ENCODE measurements at regions not wholly inside any gene's neighbourhood (a gene's known extent, or its start where the extent isn't known, plus 50 kb on each side); places are given as distances from the start of the nearest gene placed in this dataset.

DNA sequence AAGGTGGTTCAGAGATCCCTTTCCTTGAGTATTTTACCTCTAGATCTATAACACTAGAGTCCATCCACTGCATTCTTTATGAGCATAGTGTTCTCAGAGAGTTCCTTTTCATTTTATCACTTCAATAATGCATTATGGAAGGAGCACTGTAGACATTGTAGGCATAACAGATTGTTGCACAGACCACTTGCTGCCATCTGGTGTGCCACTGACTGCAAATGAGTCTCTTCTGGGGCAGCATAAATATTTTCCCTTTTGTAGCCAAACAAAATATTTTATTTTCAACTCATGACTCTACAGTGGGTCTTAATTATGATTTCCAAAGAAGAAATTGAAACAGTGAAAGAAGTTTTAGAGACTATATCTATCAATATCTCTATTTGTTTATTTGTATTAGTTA lies 290.4 kb downstream of the OLFM3 start:
- DNase-seq (ENCODE audit: low read depth in 2 of 2): no peak

DNA sequence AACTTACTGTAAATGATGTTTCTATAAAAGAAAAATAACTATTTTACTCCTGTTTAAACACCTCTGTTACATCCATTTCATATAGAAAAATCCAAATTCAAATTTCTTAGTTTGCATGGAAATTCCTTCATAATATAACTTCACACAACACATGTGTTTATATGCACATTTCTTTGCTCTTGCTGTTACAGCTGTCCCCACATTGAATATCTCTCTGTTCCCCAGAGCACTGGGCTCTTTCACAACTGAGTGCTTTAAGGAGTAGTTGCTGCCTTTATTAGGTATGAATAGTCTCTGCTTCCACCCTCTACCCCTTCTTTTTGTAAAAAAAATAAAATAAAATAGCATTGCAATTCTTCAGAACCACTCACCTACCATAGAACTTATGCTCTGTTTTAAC lies 287.0 kb downstream of the OLFM3 start:
- DNase-seq (ENCODE audit: low read depth in 2 of 2): no peak

DNA sequence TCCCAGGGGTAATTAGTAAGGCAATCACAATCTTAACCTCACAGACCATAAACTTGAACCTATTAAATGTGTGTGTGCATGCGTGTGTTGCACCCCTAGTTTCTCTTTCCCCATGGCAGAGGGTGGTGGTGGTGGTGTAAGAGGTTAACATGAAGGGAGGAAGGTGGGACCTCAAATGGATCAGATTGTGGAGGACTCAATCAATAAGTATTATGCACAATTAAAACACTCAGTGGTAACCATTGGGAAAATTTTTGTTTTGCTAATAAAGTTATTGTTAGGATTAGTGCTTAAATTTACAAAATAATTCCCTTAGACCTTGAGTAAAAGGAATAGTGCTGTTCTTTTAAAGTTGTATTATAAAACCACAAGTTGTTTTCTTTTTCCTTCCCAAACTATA lies 283.0 kb downstream of the OLFM3 start:
- DNase-seq (ENCODE audit: low read depth in 2 of 2): no peak

DNA sequence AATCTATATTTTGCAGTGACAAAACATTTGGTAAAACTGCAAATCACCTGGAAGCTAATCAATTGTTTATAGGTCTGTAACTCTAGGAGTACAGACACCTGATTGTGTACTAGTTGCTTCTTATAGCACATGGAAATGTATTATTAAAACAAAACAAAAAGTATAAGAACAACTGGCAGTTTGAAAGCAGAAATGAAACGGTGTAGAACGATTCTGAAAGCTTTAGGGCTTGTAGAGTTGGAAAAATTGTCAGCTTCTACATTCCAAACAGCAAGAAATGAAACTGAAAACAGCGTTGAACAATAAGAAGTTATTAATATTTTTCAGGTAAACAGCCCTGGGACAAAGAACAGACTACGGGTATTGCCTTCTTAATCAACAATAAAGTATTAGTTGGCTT lies 273.3 kb downstream of the OLFM3 start:
- DNase-seq (ENCODE audit: low read depth in 2 of 2): no peak

DNA sequence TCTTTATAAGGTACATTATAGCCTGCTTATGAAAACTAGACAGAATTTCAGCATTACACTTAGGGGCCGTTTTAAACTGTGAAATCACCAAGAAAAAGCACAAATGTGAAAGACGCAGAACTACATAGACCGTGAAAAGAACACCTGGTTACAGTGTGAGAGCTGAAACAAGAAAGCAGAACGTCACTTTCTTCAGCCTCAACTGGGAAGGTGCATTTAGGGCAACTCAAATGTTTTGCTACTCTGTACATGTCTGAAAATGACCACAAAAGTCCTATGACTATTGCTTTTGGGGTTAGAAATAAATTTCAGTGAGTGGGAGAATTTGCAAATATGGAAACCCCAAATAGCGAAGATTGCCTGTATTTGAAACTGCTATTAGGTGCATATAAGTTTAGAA lies 268.7 kb downstream of the OLFM3 start:
- no peak for DNase-seq (ENCODE audit: low read depth in 2 of 2)

DNA sequence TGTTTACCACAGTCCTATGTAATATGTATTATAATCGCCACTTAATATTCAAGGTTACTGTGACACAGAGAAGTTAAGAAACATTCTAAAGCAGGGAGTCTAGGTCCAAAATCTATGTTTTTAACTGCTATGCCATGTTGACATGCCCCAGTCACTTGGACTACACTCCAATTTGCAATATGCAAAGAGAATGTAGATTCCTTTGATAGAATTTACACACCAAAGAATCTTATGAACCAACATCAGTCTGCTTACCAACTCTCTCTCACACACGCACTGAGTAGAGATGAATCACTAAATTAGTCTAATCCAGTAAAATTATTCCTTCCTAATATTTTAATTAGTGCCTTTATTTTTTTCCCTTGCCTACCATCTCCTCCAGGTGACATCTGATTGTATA lies 266.2 kb downstream of the OLFM3 start:
- DNase-seq (ENCODE audit: low read depth in 2 of 2): no peak

DNA sequence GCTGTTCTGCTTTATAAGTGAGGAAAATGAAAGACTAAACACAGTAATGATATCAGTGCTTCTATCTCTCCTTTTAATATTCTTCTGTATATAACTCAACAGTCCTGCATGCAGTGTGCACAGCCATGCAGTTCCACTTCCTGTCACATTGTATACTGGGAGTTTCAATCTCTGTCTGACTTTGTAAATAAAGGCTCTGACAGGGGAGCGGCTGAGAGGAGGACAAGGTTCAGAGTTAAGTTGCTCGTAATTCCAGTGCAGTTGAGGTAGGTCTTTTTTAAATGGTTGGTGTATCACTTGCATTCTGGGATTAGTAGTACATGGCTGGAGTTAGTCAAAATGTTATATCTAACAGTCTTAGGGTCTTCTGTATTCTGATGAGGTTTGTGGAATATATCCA lies 264.5 kb downstream of the OLFM3 start:
- no peak for DNase-seq (ENCODE audit: low read depth in 2 of 2)

DNA sequence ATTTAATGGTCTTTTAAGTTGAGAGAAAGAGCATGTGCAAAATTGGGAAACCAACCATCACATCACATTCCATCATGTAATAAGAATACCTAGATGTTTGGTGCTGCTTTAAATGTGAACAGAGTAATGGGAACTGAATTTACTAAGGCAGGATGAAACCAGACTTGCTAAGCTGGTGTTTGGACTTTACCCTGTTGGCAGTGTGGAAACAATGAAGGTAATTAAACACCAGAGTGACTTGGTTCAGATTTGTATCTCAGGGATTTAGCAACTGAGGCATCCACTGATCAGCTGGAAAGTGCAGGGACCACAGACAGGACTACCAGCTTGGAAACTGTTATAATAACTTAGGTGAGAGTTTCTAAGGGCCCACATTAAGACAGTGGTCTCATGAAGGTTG lies 263.4 kb downstream of the OLFM3 start:
- DNase-seq (ENCODE audit: low read depth in 2 of 2): no peak

DNA sequence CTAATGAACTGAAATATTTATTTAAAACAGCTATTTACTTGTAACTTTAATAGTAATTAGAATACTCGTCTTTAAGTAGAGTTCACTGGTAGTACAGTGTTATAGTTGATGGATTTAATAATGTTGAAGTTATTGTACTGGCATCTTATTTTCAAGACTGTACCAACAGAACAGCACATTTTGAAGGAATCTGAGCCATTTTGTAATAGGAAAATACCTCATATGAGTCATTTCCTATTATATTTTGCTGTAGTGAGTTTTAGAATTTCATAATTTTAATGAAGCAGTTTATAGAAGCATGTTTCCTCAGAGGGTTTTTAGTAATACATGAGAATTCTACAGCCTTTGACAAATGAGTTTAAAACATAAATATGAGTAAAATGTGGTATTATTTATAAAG lies 258.3 kb downstream of the OLFM3 start:
- DNase-seq (ENCODE audit: low read depth in 2 of 2): peak; percentile 9 to 24

DNA sequence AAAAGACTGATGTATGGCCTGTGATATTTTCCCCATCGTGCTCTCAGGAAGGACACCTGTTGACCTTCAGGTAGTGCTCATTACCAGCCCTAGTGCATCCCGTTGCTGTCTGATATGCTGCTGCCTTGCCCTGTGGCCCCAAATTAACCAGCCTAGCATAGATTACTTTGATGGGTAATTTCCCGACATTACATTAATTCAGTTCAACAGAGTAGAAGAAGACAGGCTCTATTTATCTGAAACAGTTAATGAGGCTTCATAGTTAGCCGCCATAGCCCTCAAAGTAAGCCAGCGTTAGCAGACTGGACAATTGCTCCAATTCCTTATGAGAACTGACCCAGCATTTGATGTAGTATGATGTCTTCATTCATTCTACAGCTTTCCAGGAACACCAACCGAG lies 257.6 kb downstream of the OLFM3 start:
- no peak for DNase-seq (ENCODE audit: low read depth in 2 of 2)

DNA sequence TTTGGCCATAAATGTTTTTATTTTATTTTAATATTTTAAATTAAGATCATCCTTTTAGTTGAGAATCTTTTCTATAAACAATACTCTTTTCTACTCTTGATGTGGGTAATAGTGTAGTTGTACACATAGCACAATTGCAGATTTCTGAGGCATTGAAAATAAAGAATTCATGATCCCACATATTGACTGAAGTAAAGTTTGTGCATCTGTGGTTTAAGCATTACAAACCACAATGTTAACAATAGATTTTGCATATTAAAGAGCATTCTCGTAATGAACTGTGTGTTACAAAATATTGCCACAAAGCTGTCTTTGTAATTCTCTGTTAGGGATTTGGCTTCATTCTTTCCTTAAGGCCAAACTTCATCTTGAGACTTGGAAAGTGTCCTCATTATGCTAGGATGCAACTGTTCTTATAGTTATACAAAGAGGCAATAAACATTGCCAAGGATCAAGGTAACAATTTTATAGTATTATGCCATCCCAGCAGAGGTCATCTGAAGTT lies 256.8 kb downstream of the OLFM3 start:
- DNase-seq (ENCODE audit: low read depth in 2 of 2): no peak

DNA sequence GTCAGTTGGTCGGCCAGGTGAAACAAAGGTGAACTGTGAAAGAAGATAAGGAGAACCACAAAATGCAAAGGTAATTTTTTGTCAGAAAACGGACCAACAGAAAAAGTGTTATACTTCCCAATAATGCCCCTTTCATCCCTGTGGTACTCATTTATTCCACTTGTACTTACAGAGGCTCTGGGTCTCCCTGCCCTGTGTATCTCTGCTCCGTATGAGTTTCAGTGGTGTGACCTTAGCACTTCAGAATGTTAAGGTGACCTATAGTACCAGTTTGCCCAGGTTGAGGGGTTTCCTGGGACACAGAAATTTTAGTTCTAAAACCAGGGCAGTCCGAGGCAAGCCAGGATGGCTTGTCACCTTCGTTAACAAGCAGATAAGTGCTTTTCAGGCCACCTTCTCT lies 254.8 kb downstream of the OLFM3 start:
- no peak for DNase-seq (ENCODE audit: low read depth in 2 of 2)

DNA sequence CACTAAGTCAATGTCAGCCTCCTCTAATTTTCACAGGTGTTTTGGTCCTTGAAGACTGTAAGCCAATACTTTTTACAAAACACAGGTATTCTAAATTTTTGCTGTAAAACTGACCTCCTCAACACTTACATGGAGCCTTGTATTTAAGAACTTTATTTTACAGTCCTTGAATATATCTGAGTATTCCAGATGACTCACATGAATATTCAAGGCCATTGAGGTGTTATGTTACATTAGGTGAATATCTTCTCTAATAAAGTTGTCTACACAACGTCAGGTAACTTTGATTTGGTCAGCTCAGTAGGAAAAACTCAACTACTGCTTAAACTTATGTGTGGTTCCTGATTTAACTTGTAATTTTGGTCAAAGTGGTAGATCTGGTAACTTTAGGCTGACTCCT lies 254.2 kb downstream of the OLFM3 start:
- no peak for DNase-seq (ENCODE audit: low read depth in 2 of 2)

DNA sequence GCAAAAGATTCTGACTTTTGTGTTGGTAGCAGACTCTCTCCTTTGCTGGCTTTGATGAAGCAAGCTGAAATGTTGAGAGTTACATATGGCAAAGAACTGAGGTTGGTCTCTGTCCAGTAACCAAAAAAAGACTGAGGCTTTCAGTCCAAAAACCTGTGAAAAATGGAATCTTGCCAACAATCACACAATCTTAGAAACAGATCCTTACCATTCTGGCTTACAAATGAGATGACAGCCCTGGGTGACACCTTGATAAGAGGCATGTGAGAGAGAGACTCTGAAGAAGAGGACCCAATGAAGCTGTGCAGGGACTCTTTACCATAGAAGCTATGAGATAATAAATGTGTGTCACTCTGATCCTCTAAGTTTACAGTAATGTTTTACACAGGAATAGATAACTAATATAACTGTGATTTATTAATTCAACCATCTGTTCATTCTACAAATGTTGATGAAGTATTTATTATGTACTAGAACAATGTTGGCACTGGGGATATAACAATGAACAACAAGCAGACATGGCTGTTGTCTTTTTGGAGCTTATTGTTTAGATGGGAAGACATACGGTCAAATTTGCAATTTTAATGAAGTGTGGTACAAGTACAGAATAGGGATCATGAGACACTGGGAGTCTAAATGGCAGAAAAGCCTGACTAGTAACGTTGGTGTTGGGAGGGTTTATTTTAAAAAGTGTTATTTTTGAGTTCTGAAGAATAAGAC lies 251.0 kb downstream of the OLFM3 start:
- DNase-seq (ENCODE audit: low read depth in 2 of 2): no peak

DNA sequence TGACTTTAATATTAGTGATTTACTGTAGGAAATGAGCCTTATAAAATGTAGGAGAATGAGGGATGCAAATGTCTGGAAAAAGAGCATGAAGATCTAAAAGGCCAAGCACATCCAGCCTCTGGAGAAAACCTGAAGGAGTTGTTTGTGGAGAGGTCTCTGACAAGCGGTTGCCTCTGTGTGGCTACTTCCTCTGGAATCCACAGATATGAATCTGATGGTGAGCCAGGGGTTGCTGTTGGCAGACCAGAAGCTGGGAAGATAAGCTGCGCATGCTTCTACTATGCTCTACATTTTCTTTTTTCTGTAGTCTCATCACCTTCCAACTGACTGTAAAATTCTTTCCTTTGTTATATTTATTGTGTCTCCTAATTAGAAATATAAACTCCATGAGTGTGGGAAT lies 248.6 kb downstream of the OLFM3 start:
- no peak for DNase-seq (ENCODE audit: low read depth in 2 of 2)

Data from fibroblast of skin of left biceps (primary cell).